ENCODE measurements at regions not wholly inside any gene's neighbourhood (a gene's known extent, or its start where the extent isn't known, plus 50 kb on each side); places are given as distances from the start of the nearest gene placed in this dataset.

DNA sequence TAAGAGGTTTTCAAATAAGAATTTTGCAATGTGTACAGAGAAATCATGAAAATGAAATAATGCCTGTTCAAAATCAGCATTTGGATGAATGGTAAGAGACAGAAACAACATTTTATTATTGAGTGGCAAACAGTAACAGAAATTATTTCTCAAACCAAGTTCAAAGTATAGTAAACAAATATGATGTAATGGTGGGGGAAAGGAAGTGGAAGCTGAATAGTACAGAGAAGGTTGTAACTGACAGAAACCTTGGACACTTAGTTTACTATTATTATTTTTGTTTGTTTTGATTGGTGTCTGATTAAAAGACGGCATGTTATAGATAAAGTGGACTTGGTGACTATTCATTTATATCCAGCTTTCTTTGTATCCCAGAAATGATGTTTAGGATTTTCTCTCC is 1637.4 kb upstream of the ACVR2A start:
- WGBS, 2 donors: 43 to 70% methylated on average over 1 of the region's 1 CpG
- no peak for DNase-seq
- no peaks in the 10 kb centered on the region for H3K9me3 ChIP-seq
- intact Hi-C loops (cut with DNase I): no loop called here
- no peaks in the 10 kb centered on the region for H3K36me3 ChIP-seq
- H3K27me3 ChIP-seq: no peaks in the 10 kb centered on the region
- TF ChIP-seq, protein P1, sequence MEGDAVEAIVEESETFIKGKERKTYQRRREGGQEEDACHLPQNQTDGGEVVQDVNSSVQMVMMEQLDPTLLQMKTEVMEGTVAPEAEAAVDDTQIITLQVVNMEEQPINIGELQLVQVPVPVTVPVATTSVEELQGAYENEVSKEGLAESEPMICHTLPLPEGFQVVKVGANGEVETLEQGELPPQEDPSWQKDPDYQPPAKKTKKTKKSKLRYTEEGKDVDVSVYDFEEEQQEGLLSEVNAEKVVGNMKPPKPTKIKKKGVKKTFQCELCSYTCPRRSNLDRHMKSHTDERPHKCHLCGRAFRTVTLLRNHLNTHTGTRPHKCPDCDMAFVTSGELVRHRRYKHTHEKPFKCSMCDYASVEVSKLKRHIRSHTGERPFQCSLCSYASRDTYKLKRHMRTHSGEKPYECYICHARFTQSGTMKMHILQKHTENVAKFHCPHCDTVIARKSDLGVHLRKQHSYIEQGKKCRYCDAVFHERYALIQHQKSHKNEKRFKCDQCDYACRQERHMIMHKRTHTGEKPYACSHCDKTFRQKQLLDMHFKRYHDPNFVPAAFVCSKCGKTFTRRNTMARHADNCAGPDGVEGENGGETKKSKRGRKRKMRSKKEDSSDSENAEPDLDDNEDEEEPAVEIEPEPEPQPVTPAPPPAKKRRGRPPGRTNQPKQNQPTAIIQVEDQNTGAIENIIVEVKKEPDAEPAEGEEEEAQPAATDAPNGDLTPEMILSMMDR (IDR thresholded peaks at IDR 0.05): no peak
- TF ChIP-seq EP300 (IDR thresholded peaks at IDR 0.05): no peak
- no peak for TF ChIP-seq POLR2AphosphoS5 (IDR thresholded peaks at IDR 0.05)
- TF ChIP-seq POLR2A (IDR thresholded peaks at IDR 0.05): no peak
- H3K4me3 ChIP-seq: no peak overlapping the region
- no peak overlapping the region for H3K27ac ChIP-seq
- H3K4me1 ChIP-seq: no peaks in the 10 kb centered on the region

DNA sequence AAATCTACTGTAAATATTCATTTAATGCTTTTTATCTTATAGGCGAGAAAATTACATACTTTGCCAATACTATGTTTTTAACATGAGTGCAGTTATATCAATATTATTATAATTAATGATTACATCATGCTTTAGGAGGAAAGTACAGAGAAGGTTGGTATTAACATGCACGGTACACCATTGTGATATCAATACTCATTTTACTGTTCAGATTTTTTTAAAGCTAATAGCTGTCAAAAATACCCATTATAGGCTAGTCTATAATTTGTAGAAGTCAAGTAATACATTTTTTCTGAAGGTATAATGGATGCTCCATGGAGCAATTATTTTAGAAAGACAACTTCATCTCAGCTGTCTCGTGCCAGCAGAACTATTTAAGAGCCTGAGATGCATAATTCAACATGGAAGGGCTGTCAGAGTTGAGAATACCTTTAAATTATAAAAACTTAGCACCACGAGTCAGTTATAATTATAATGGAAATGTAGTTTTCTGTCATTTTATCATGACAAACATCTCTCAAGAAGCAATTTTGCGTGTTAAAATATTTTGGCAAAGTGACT is 1641.7 kb upstream of the ACVR2A start:
- TF ChIP-seq POLR2AphosphoS5 (IDR thresholded peaks at IDR 0.05) (no peak), EP300 (IDR thresholded peaks at IDR 0.05) (no peak), POLR2A (IDR thresholded peaks at IDR 0.05) (no peak)
- TF ChIP-seq, protein P1 (IDR thresholded peaks at IDR 0.05): no peak
- no peaks in the 10 kb centered on the region for H3K27me3 ChIP-seq
- DNase-seq: no peak
- no peaks in the 10 kb centered on the region for H3K4me1 ChIP-seq
- H3K27ac ChIP-seq: no peak overlapping the region
- intact Hi-C loops (cut with DNase I): no loop called here
- H3K36me3 ChIP-seq: no peaks in the 10 kb centered on the region
- no peaks in the 10 kb centered on the region for H3K9me3 ChIP-seq
- 86% methylated on average over 5 of the region's 5 CpGs for WGBS, 2 donors
- H3K4me3 ChIP-seq: no peak overlapping the region

DNA sequence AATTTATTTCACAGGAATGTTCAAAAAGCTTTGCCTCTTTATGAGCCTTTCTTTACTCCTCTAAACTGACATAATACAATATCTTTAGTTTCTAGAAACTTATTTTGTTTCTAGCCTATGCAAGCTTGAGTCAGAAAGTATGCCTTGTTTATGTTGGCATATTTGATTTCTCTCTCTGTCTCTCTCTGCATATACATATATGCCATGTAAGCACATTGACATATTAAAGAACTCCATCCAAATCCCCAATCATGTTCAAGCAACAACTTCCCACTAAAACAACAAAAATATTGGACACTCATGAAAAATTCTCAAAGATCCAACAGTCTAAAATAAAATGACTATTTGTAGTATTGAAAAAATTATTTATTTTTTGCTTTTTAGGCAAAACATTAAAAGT is 1651.2 kb upstream of the ACVR2A start:
- intact Hi-C loops (cut with DNase I): no loop called here
- Histone ChIP-seq H3K9me3 (no peaks in the 10 kb centered on the region), H3K4me3 (no peak overlapping the region), H3K36me3 (no peaks in the 10 kb centered on the region), H3K27me3 (no peaks in the 10 kb centered on the region), H3K4me1 (no peaks in the 10 kb centered on the region), H3K27ac (no peak overlapping the region)
- TF ChIP-seq EP300 (IDR thresholded peaks at IDR 0.05) (no peak), POLR2AphosphoS5 (IDR thresholded peaks at IDR 0.05) (no peak), POLR2A (IDR thresholded peaks at IDR 0.05) (no peak)
- TF ChIP-seq, protein P1 (IDR thresholded peaks at IDR 0.05): no peak
- no peak for DNase-seq

DNA sequence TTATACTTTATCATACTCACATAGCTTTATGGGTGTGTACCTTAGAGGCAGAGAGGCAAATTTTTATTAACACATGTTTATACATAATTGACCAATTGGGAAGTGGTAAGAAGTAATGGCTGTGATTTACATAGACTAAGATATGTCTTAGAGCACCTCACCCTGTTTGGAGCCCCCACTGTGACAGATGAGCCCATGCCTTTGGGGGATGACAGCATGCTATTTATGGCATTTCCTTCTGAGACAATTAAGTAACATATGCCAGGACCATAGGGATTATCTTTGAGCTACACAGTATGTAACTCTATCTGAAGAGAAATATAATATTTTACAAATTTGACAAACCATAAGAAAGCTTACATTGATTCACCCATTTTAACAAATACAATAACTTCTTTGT is 1655.3 kb upstream of the ACVR2A start:
- H3K36me3 ChIP-seq: no peaks in the 10 kb centered on the region
- intact Hi-C loops (cut with DNase I): no loop called here
- no peak for DNase-seq
- no peaks in the 10 kb centered on the region for H3K4me1 ChIP-seq
- H3K9me3 ChIP-seq: no peaks in the 10 kb centered on the region
- H3K27ac ChIP-seq: no peak overlapping the region
- H3K4me3 ChIP-seq: no peak overlapping the region
- TF ChIP-seq POLR2AphosphoS5 (IDR thresholded peaks at IDR 0.05) (no peak), EP300 (IDR thresholded peaks at IDR 0.05) (no peak), POLR2A (IDR thresholded peaks at IDR 0.05) (no peak)
- TF ChIP-seq, protein P1 (IDR thresholded peaks at IDR 0.05): no peak
- no peaks in the 10 kb centered on the region for H3K27me3 ChIP-seq

DNA sequence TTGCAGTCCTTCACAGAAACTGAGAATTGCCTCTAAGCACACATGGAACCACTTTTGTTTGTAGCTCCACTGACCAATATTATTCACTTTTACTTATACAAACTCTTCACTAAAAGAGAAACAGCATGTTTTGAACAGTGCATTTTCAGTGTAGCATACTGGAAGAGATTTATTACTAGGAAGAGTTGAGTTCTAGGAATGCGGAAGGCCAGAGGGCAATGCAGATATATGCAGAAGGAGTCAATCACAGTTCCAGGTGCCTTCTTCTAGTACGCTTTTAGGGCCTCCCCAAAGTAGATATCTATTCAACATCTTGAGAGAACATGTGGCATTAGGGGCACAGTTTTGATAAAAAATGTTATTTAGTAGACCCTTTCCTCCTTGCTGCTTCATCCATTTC is 1654.0 kb upstream of the ZEB2 start:
- 90 to 94% methylated on average over 2 of the region's 2 CpGs for WGBS, 2 donors
- TF ChIP-seq, protein P1 (IDR thresholded peaks at IDR 0.05): no peak
- no peak for TF ChIP-seq EP300 (IDR thresholded peaks at IDR 0.05)
- H3K4me1 ChIP-seq: no peaks in the 10 kb centered on the region

More for the DNA sequence above, 1654.0 kb upstream of the ZEB2 start:
- Histone ChIP-seq H3K27ac (no peak overlapping the region), H3K9me3 (no peaks in the 10 kb centered on the region), H3K27me3 (no peaks in the 10 kb centered on the region), H3K4me3 (no peak overlapping the region), H3K36me3 (no peaks in the 10 kb centered on the region)
- intact Hi-C loops (cut with DNase I): no loop called here
- no peak for DNase-seq

Measured in sigmoid colon (tissue), 6 donors.